ENCODE measurements at regions not wholly inside any gene's neighbourhood (a gene's known extent, or its start where the extent isn't known, plus 50 kb on each side); places are given as distances from the start of the nearest gene placed in this dataset.
A peak's percentile ranks its signal among the peaks of the same experiment; 100 is the strongest.
"Not testable (repeated sequence)": the region's sequence is repeated elsewhere in the genome, so short reads cannot be mapped to it uniquely, and the experiment has no call there.

GRCh38 chr4:26238778-26239679 lies 81.8 kb upstream of the RBPJ start:
- peak; percentile 60 for DNase-seq (ENCODE audit: low read depth, low spot score)

GRCh38 chr4:26239801-26240200 lies 81.0 kb upstream of the RBPJ start:
- DNase-seq (ENCODE audit: low read depth, low spot score), result no peak

- no peak for DNase-seq (ENCODE audit: low read depth, low spot score)
These were observed 79.6 kb upstream of the RBPJ start for GRCh38 chr4:26241179-26241578.

DNA sequence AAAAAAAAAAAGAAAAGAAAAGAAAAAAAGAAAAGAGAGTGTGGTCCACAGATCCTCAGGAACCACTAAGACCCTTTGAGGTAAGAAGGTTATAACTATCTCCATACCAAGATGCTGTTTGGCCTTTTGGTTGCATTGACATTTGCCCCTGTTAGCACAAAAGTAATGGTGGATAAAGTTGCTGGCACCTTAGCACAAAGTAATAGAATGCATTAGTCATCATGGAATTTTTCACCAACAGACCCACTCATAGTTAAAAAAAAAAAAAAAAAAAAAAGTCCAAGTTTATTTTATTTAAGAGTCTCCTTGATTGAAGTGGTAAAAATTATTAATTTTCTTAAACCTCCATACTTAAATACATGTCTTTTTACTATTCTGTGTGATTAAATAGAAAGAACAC lies 78.4 kb upstream of the RBPJ start:
- DNase-seq (ENCODE audit: low read depth, low spot score), result peak; percentile 53

- DNase-seq (ENCODE audit: low read depth, low spot score), result not testable (repeated sequence)
These were observed 76.7 kb upstream of the RBPJ start for GRCh38 chr4:26244138-26244537.

DNA sequence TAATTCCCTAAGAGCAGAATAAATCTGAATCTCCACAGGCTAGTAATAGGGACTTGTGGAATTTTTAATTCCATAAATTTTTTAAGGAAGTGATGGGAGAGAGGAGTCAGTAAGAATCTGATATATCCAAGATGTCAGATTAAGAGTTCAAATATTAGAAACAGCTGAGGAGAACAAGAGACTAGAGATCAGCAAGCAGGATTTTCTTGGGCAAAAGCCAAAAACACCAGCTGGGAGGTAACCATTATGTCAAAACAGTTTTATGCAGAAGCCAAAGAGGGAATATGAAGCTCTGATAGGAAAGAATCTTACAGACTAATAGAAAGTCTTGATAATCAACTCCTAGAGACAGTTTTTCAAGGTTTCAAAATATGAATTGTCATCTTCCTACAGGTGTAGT lies 72.2 kb upstream of the RBPJ start:
- DNase-seq (ENCODE audit: low read depth, low spot score), result peak; percentile 36

DNA sequence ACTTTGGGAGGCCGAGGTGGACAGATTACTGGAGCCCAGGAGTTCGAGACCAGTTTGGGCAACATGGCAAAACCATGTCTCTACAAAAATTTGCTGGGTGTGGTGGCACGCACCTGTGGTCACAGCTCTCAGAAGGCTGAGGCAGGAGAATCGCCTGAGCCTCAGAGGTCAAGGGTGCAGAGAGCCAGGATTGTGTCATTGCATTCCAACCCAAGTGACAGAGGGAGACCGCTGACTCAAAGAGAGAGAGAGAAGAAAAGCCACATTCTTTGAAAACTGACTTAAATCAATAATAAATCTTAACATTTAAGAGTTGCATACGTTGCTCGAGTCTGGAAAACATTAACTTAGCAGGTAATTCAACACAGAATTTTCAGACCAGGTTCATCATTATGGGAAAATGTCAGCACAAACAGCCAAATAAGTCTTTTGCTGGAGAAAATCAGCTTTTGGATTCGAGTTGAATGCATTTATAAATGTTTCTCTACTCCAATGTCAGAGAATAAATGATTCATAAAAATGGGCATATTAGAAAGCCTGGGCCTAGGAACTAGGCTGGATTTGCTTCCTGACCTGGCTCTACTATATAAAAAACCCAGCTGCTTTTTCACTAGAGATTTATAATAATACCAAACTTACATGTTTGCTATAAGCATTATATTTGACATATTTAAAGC lies 68.3 kb upstream of the RBPJ start:
- DNase-seq (ENCODE audit: low read depth, low spot score), result no peak

GRCh38 chr4:26253968-26254367 lies 66.8 kb upstream of the RBPJ start:
- no peak for DNase-seq (ENCODE audit: low read depth, low spot score)

- no peak for DNase-seq (ENCODE audit: low read depth, low spot score)
These were observed 64.8 kb upstream of the RBPJ start for GRCh38 chr4:26255989-26256388.

DNA sequence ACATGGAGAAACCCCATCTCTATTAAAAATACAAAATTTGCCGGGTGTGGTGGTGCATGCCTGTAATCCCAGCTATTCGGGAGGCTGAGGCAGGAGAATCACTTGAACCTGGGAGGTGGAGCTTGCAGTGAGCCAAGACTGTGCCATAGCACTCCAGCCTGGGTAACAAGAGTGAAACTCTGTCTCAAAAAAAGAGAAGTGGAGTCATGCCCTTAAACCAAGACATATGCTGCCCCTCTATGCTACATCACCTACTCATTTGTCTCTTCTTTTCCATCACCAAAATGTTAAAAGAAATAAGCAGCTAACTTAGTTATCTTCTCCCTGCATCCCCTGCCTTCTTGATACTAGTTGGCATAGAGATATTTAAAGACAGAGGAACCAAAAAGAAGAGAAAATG lies 63.4 kb upstream of the RBPJ start:
- DNase-seq (ENCODE audit: low read depth, low spot score), result not testable (repeated sequence)

DNA sequence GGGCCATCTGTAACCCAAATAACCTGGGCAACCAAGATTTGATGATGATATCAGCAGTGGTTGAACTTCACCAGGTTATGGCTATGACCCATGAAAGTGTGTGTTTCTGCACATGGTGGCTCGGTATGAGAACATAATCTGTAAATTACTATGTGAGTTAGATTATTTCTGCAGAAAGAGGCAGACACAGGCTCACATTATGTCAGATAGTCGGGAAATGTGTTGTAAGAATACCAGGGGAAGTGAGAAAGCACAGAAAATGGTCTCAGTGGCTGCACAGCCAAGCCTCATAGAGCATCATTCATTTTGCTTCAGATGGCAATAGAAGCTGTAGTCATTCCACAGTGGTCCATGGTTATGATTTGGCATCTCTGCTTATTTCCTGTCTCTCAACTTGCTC lies 63.0 kb upstream of the RBPJ start:
- DNase-seq (ENCODE audit: low read depth, low spot score), result no peak

DNA sequence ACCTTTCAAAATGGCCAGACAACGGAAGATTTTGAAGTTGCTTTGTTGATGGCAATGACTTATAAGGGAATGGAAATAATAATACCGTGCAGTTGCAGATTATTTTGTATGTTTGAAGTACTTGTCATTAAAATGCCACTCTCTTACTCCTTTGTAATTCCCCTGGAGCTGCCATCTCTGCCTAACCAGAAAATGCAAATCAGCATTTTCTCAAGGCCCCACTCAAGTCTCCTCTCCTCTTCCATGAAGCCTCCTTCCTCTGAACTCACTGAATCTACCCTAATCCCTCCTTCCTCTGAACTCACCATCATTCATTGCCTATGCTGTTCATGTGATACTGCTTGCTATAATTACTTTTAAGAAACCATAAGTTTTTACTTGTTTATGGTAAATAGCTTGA lies 60.2 kb upstream of the RBPJ start:
- no peak for DNase-seq (ENCODE audit: low read depth, low spot score)

- DNase-seq (ENCODE audit: low read depth, low spot score), result no peak
These were observed 59.4 kb upstream of the RBPJ start for GRCh38 chr4:26261405-26261804.

GRCh38 chr4:26263165-26263564 lies 57.6 kb upstream of the RBPJ start:
- no peak for DNase-seq (ENCODE audit: low read depth, low spot score)

DNA sequence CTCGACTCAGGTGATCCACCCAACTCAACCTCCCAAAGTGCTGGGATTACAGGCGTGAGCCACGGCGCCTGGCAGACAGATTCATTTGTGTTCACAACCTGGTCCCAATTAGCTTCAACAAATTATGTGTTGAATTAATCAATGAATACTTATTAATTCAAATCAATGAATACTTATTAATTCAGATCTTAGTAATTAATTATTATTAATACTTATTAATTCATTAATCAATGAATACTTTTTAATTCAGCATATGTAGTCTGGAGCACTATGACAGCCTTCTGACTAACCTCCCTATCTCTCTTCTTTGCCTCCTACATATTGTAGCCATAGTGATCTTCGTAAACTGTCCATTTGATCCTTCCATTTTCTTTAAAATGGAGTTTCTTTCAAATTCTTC lies 56.7 kb upstream of the RBPJ start:
- DNase-seq (ENCODE audit: low read depth, low spot score), result no peak

DNA sequence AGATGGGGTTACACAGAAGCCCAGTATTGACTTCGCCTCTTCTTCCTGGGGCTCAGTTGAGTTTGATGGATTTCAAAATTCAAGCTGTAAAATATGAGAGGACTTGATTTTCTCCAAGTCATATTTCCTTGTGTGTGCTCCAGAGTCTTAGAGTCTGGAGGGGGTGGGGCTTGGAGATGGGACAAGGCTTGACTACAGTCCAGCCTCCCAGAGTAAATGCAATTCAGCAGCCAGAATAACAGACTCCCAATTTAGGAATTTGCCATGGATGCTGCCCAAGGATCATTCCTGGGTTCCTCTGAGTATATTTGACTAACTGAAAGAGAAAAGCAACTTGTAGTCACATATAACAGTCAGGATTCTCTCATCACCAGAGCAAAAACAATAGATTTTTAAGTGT lies 53.7 kb upstream of the RBPJ start:
- DNase-seq (ENCODE audit: low read depth, low spot score), result peak; percentile 46

DNA sequence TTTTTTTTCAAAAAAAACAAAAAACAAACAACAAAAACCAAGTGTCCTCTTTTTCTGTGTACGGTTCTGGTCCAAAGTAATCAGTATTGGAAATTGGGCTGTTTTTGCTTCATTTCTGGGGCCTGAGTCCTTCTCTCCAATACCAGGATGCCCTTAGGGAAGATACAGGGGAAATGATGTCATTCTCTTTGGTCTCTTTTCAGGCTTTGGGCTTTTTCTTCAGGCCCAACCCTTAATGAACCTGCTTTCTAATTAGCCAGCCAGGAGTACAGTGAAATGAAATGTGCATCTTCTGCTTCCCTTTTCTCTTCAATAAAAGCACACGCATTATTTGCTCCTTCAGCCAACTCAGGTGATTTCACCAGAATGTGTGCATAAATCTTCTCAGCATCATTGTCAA lies 52.6 kb upstream of the RBPJ start:
- DNase-seq (ENCODE audit: low read depth, low spot score), result no peak

DNA sequence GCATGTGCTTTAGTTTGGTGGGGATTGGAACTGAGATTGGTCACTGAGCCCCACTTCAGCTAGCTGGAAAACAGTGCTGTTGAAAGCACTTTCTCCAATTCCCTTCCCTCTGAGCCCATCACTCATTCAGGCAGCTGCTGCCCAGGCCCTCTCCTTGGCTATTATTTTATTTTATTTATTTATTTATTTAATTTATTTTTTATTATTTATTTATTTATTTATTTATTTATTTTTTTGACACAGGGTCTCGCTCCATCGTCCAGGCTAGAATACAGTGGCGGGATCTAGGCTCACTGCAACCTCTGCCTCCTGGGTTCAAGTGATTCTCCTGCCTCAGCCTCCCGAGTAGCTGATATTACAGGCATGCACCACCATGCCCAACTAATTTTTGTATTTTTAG lies 51.8 kb upstream of the RBPJ start:
- DNase-seq (ENCODE audit: low read depth, low spot score), result no peak

Measured in astrocyte of the hippocampus (primary cell).